Astrocyte (in vitro differentiated cells and primary cell): ENCODE measurements at regions not wholly inside any gene's neighbourhood (a gene's known extent, or its start where the extent isn't known, plus 50 kb on each side); places are given as distances from the start of the nearest gene placed in this dataset.

Source experiments
- EZH2 ChIP-seq: IDR thresholded peaks from 2 replicates; pipeline ENCODE4 v1.6.1; 2012; ENCODE audit warnings: mild to moderate bottlenecking, low read length, inconsistent platforms; ENCODE audit not compliant: insufficient read depth
- TF ChIP-seq, protein P1 (sequence below): IDR thresholded peaks from 2 replicates; pipeline ENCODE4 v1.5.1; 2011; ENCODE audit warnings: low read depth, mild to moderate bottlenecking, inconsistent platforms, low read length, moderate library complexity; ENCODE audit not compliant: insufficient read depth

DNA sequence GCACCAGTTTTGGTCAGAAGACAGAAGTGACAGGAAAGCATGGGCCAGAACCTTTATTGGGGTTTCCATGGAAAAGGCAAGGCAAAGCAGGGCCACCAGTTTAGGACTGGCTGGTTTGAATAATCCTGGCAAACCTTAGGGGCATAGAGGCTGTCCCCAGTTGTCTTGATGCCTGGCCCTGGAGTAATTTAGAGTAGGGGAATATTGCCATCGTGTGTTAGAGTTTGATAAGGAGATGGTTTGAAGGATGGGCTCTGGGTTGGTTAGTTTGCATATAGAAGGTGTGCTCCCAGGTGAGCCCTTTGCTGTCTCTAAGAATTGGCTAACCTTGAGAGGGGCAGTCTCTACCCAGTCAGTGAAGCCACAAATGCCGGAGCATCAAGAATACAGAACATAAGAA is 79.6 kb downstream of the ZNF777 start:
- TF ChIP-seq, protein P1, sequence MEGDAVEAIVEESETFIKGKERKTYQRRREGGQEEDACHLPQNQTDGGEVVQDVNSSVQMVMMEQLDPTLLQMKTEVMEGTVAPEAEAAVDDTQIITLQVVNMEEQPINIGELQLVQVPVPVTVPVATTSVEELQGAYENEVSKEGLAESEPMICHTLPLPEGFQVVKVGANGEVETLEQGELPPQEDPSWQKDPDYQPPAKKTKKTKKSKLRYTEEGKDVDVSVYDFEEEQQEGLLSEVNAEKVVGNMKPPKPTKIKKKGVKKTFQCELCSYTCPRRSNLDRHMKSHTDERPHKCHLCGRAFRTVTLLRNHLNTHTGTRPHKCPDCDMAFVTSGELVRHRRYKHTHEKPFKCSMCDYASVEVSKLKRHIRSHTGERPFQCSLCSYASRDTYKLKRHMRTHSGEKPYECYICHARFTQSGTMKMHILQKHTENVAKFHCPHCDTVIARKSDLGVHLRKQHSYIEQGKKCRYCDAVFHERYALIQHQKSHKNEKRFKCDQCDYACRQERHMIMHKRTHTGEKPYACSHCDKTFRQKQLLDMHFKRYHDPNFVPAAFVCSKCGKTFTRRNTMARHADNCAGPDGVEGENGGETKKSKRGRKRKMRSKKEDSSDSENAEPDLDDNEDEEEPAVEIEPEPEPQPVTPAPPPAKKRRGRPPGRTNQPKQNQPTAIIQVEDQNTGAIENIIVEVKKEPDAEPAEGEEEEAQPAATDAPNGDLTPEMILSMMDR = no peak
- no peak for TF ChIP-seq EZH2
